OCI-LY3 (cell line): ENCODE measurements at regions not wholly inside any gene's neighbourhood (a gene's known extent, or its start where the extent isn't known, plus 50 kb on each side); places are given as distances from the start of the nearest gene placed in this dataset.

Experiments
- EZH2phosphoT487 ChIP-seq: fragments of 200-600 bp; shearing (Covaris generic); IDR thresholded peaks from 2 replicates; pipeline ENCODE4 v1.6.1; 2018; ENCODE audit warnings: antibody characterized with exemption, mixed run types, low read depth
- TF ChIP-seq, protein P1 (sequence below): fragments of 200-600, 300-600 bp; sonication (generic); IDR thresholded peaks from 2 replicates; pipeline ENCODE4 v1.5.1; 2014; ENCODE audit warnings: antibody characterized with exemption, low read length, low read depth

- TF ChIP-seq, protein P1, sequence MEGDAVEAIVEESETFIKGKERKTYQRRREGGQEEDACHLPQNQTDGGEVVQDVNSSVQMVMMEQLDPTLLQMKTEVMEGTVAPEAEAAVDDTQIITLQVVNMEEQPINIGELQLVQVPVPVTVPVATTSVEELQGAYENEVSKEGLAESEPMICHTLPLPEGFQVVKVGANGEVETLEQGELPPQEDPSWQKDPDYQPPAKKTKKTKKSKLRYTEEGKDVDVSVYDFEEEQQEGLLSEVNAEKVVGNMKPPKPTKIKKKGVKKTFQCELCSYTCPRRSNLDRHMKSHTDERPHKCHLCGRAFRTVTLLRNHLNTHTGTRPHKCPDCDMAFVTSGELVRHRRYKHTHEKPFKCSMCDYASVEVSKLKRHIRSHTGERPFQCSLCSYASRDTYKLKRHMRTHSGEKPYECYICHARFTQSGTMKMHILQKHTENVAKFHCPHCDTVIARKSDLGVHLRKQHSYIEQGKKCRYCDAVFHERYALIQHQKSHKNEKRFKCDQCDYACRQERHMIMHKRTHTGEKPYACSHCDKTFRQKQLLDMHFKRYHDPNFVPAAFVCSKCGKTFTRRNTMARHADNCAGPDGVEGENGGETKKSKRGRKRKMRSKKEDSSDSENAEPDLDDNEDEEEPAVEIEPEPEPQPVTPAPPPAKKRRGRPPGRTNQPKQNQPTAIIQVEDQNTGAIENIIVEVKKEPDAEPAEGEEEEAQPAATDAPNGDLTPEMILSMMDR: no peak
- TF ChIP-seq EZH2phosphoT487: no peak
Measured at GRCh38 chr6:170017603-170018320, 266.3 kb downstream of the ERMARD start.
